CD4-positive, alpha-beta T cell treated with Interleukin-1 beta for 1 hour (primary cell): ENCODE measurements at regions not wholly inside any gene's neighbourhood (a gene's known extent, or its start where the extent isn't known, plus 50 kb on each side); places are given as distances from the start of the nearest gene placed in this dataset.
"Not testable (repeated sequence)": the region's sequence is repeated elsewhere in the genome, so short reads cannot be mapped to it uniquely, and the experiment has no call there.

Experiments
- DNase-seq, 2 donors: peaks; one replicate each; pipeline ENCODE4 v3.0.0-alpha.2; 2020 to 2022

GRCh38 chr2:36157093-36157492 is 198.5 kb upstream of the CRIM1 start:
- DNase-seq, result not testable (repeated sequence)

GRCh38 chr2:36147670-36148390 is 207.7 kb upstream of the CRIM1 start:
- DNase-seq, result no peak

GRCh38 chr2:36146765-36147164 is 208.8 kb upstream of the CRIM1 start:
- no peak for DNase-seq

- no peak for DNase-seq
Measured at GRCh38 chr2:36140391-36140790, 215.2 kb upstream of the CRIM1 start.

GRCh38 chr2:36137612-36138011 is 218.0 kb upstream of the CRIM1 start:
- no peak for DNase-seq

GRCh38 chr2:36134281-36134680 is 221.3 kb upstream of the CRIM1 start:
- no peak for DNase-seq

- no peak for DNase-seq
Measured at GRCh38 chr2:36128359-36128758, 227.2 kb upstream of the CRIM1 start.

GRCh38 chr2:36125702-36126101 is 229.9 kb upstream of the CRIM1 start:
- DNase-seq, result no peak

- no peak for DNase-seq
Measured at GRCh38 chr2:36123995-36124394, 231.6 kb upstream of the CRIM1 start.

GRCh38 chr2:36097022-36097421 is 258.6 kb upstream of the CRIM1 start:
- no peak for DNase-seq

- not testable (repeated sequence) for DNase-seq
Measured at GRCh38 chr2:36091844-36092741, 263.5 kb upstream of the CRIM1 start.

- no peak for DNase-seq
Measured at GRCh38 chr2:36088716-36089328, 266.8 kb upstream of the CRIM1 start.

- DNase-seq, result no peak
Measured at GRCh38 chr2:36087344-36087743, 268.2 kb upstream of the CRIM1 start.

GRCh38 chr2:36079793-36080192 is 275.8 kb upstream of the CRIM1 start:
- DNase-seq, result no peak

- no peak for DNase-seq
Measured at GRCh38 chr2:36074008-36074407, 281.6 kb upstream of the CRIM1 start.

GRCh38 chr2:36071698-36072097 is 283.9 kb upstream of the CRIM1 start:
- DNase-seq, result no peak

GRCh38 chr2:36069074-36069473 is 286.5 kb upstream of the CRIM1 start:
- no peak for DNase-seq

- DNase-seq, result no peak
Measured at GRCh38 chr2:36068086-36068485, 287.5 kb upstream of the CRIM1 start.

GRCh38 chr2:36060133-36060532 is 295.4 kb upstream of the CRIM1 start:
- no peak for DNase-seq

GRCh38 chr2:36059691-36060090 is 295.9 kb upstream of the CRIM1 start:
- no peak for DNase-seq

GRCh38 chr2:36058953-36059352 is 296.6 kb upstream of the CRIM1 start:
- DNase-seq, result no peak

- DNase-seq, result no peak
Measured at GRCh38 chr2:36058076-36058475, 297.5 kb upstream of the CRIM1 start.

GRCh38 chr2:36052819-36053218 is 302.8 kb upstream of the CRIM1 start:
- DNase-seq, result no peak

GRCh38 chr2:36044411-36044810 is 311.2 kb upstream of the CRIM1 start:
- no peak for DNase-seq
